Ishikawa (cell line): ENCODE measurements at regions not wholly inside any gene's neighbourhood (a gene's known extent, or its start where the extent isn't known, plus 50 kb on each side); places are given as distances from the start of the nearest gene placed in this dataset.

Experiments used
- CEBPB ChIP-seq: IDR thresholded peaks from 2 replicates; pipeline ENCODE4 v1.6.1; 2012
- CREB1 ChIP-seq: IDR thresholded peaks from 2 replicates; pipeline ENCODE4 v1.6.1; 2012; ENCODE audit warnings: low read depth
- EGR1 ChIP-seq: IDR thresholded peaks from 2 replicates; pipeline ENCODE4 v1.6.1; 2012
- EP300 ChIP-seq: IDR thresholded peaks from 2 replicates; pipeline ENCODE4 v1.6.1; 2012; ENCODE audit warnings: borderline replicate concordance
- FOXM1 ChIP-seq: IDR thresholded peaks from 2 replicates; pipeline ENCODE4 v1.6.1; 2012; ENCODE audit warnings: low read depth, borderline replicate concordance
- NFIC ChIP-seq: IDR thresholded peaks from 2 replicates; pipeline ENCODE4 v1.6.1; 2012
- RAD21 ChIP-seq: IDR thresholded peaks from 2 replicates; pipeline ENCODE4 v1.6.1; 2012; ENCODE audit warnings: low read depth
- TAF1 ChIP-seq: IDR thresholded peaks from 2 replicates; pipeline ENCODE4 v1.6.1; 2012; ENCODE audit warnings: low read depth, mild to moderate bottlenecking
- TCF12 ChIP-seq: IDR thresholded peaks from 2 replicates; pipeline ENCODE4 v1.6.1; 2012; ENCODE audit warnings: low read depth
- TEAD4 ChIP-seq: IDR thresholded peaks from 2 replicates; pipeline ENCODE4 v1.6.1; 2012
- YY1 ChIP-seq: IDR thresholded peaks from 2 replicates; pipeline ENCODE4 v1.6.1; 2012; ENCODE audit warnings: low read depth
- ZBTB7A ChIP-seq: IDR thresholded peaks from 2 replicates; pipeline ENCODE4 v1.6.1; 2012; ENCODE audit warnings: low read depth
- TF ChIP-seq, protein P1 (sequence below): IDR thresholded peaks from 2 replicates; pipeline ENCODE4 v1.6.1; 2012
- TF ChIP-seq, protein P2 (sequence below): IDR thresholded peaks from 2 replicates; pipeline ENCODE4 v1.6.1; 2012; ENCODE audit warnings: low read depth, mild to moderate bottlenecking
- TF ChIP-seq, protein P3 (sequence below): IDR thresholded peaks from 2 replicates; pipeline ENCODE4 v1.6.1; 2012

DNA sequence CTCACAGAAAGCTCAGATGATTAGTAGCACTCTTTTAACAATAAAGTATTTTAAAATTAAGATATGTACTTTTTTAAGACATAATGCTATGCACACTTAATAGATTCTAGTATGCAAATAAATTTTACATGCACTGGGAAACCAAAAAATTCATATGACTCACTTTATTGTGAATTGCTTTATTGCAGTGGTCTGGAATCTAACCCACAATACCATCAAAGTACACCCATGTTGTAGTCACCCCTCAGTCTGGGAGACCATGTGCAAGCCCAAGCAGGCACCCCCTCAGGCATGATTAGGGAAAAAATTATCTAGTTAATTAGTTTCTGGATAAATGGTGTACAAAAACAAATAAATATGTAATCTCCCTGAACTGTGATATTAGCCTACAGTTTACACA, 649.0 kb upstream of the HS6ST1 start:
- no peak for TF ChIP-seq RAD21

DNA sequence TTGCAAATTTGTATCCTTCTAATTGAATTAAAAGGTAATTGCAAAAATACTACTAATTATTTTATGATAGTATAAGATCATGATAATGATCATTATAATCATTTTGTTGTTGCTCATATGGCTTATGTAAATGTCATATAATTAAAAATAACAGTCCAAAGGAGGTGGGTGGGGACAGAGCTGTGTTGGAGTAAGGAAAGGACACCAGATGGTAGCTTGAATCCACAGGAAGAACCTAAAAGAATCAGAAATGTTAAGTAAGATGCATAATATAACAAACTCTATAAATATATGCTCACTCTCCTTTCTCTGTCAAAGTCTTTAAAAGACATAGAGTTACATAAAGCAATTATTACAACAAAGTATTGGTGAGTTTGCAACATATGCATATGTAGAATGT, 650.7 kb upstream of the HS6ST1 start:
- TF ChIP-seq ZBTB7A, result no peak

DNA sequence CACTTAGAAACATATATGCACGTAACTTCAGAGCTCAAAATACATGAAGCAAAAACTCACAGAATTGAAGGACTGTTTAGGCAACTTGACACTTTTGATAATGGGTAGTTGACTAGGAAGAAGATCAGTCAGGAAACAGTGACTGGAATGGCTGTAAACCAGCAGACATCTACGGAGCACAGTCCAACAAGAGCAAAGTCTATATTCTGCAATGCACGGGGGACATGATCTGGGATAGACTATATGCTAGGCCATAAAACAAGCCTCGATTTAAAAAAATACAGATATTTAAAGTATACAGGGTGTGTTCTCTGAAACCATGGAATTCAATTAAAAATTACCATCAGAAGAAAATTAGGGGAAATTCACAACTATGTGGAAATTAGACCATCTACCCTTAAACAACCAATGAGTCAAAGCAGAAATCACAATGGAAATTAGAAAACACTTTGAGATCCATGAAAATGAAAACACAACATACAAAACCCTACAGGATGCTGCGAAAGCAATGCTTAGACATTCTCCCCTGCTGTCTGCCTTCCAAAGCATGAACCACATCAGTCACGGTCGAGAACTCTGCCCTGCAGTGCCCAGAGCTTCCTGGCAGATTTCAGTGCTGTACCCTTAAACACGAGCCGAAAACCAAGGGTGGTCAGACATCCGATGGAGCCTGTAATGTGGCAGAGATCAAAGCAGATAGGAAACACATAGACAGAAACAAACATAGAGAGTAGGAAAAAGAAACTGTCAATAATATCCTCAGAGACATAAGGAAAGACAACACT, 651.9 kb upstream of the HS6ST1 start:
- TF ChIP-seq RAD21 (no peak), CREB1 (no peak), FOXM1 (no peak), TCF12 (no peak)

DNA sequence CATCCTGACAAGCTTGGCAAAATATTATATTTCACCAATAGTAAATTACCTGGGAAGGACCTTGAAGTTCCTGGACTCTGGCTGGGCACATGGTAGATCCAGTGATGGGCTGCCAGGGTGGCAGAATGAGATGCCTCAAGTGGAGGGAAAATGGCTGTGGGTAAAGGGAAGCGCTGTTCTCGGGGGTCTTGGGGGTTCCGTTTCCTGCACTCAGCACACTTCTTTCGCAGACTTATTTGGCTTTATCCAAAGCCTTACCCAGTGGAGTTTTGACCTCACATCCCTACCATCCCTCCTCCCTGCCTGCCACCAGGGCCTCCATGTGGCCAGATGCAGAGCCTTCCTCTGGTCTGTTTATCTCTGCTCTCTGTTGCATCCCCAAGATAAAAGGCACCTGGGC, 654.9 kb upstream of the HS6ST1 start:
- TF ChIP-seq YY1, result no peak
- TF ChIP-seq TEAD4, result no peak
- no peak for TF ChIP-seq CREB1
- TF ChIP-seq TAF1, result no peak
- TF ChIP-seq, protein P1, sequence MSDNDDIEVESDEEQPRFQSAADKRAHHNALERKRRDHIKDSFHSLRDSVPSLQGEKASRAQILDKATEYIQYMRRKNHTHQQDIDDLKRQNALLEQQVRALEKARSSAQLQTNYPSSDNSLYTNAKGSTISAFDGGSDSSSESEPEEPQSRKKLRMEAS, result no peak
- TF ChIP-seq RAD21, result no peak
- no peak for TF ChIP-seq CEBPB
- TF ChIP-seq, protein P2, sequence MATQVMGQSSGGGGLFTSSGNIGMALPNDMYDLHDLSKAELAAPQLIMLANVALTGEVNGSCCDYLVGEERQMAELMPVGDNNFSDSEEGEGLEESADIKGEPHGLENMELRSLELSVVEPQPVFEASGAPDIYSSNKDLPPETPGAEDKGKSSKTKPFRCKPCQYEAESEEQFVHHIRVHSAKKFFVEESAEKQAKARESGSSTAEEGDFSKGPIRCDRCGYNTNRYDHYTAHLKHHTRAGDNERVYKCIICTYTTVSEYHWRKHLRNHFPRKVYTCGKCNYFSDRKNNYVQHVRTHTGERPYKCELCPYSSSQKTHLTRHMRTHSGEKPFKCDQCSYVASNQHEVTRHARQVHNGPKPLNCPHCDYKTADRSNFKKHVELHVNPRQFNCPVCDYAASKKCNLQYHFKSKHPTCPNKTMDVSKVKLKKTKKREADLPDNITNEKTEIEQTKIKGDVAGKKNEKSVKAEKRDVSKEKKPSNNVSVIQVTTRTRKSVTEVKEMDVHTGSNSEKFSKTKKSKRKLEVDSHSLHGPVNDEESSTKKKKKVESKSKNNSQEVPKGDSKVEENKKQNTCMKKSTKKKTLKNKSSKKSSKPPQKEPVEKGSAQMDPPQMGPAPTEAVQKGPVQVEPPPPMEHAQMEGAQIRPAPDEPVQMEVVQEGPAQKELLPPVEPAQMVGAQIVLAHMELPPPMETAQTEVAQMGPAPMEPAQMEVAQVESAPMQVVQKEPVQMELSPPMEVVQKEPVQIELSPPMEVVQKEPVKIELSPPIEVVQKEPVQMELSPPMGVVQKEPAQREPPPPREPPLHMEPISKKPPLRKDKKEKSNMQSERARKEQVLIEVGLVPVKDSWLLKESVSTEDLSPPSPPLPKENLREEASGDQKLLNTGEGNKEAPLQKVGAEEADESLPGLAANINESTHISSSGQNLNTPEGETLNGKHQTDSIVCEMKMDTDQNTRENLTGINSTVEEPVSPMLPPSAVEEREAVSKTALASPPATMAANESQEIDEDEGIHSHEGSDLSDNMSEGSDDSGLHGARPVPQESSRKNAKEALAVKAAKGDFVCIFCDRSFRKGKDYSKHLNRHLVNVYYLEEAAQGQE, result no peak
- no peak for TF ChIP-seq EGR1
- no peak for TF ChIP-seq NFIC
- TF ChIP-seq, protein P3, sequence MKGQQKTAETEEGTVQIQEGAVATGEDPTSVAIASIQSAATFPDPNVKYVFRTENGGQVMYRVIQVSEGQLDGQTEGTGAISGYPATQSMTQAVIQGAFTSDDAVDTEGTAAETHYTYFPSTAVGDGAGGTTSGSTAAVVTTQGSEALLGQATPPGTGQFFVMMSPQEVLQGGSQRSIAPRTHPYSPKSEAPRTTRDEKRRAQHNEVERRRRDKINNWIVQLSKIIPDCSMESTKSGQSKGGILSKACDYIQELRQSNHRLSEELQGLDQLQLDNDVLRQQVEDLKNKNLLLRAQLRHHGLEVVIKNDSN, result no peak
- TF ChIP-seq FOXM1, result no peak
- no peak for TF ChIP-seq EP300
- no peak for TF ChIP-seq TCF12

DNA sequence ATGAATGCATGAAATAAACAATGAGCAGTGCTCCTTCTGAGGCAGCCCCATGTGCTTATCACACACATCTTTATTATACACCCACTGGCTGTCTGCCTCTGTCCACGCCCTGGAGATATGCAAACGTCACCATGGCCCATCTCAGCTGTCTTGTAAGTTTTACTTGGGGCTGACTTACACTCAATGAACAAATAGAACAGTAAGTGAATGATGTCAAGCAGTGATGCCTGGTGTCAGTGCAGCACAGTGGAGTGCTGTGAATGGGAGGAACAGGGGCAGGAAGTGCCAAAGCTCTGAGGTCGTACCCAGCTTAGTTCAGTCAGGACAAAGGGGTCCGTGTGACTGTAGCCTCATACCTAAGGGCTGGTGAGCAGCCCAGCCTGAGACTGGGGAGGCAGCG, 659.5 kb upstream of the HS6ST1 start:
- TF ChIP-seq, protein P3, result no peak
- TF ChIP-seq CREB1, result no peak
- TF ChIP-seq, protein P1, result no peak

DNA sequence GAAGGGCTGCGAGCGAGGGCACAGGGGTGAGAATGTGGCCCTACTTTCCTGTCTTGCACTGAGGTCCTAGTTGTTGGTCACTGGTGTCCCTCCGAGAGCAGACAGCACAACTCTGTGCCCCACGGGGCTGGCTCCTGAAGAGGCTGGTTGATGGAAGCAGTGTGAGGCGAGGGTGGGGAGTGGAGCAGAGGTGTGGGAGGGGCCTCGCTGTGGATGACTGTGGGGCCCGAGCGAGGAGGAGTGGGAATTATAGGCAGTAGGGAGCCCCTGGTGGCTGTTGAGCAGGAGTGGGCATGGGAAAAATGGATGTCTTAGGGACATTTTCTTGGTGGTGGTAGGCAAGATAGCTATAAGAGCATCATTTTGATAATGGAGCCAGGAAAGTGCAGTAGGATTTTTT, 660.5 kb upstream of the HS6ST1 start:
- TF ChIP-seq FOXM1 (no peak), TCF12 (no peak), TAF1 (no peak), EP300 (no peak), CREB1 (no peak), NFIC (no peak), YY1 (no peak), CEBPB (no peak), TEAD4 (no peak), ZBTB7A (no peak), RAD21 (no peak)
- TF ChIP-seq, protein P3, result no peak
- TF ChIP-seq, protein P1, result no peak
- TF ChIP-seq, protein P2, result no peak

DNA sequence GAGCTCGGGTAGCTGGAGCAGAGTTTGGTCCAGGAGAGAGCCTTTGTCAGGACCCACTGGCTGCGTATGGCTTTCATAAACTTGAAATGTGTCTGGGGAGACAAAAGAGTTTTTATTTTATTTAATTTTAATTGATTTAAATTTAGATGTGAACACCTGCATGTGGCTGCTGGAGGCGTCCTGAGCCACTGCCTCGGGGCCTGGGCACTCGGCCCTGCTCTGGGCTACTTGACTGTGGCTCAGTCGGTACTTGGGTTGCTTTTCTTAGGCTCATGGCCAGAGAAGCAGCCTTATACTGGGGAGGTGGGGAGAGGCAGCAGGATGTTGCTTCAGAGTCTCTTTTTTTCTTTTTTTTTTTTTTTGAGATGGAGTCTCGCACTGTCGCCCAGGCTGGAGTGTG, 661.8 kb upstream of the HS6ST1 start:
- TF ChIP-seq EGR1, result no peak
- TF ChIP-seq, protein P2, result no peak
- no peak for TF ChIP-seq TEAD4
- TF ChIP-seq TAF1, result no peak
- TF ChIP-seq, protein P1, result no peak
- TF ChIP-seq EP300, result no peak
- no peak for TF ChIP-seq NFIC
- no peak for TF ChIP-seq RAD21
- no peak for TF ChIP-seq CREB1
- TF ChIP-seq FOXM1, result no peak
- no peak for TF ChIP-seq CEBPB
- no peak for TF ChIP-seq YY1
- TF ChIP-seq ZBTB7A, result no peak
- TF ChIP-seq, protein P3, result no peak
- no peak for TF ChIP-seq TCF12
